H1 (cell line): ENCODE measurements at regions not wholly inside any gene's neighbourhood (a gene's known extent, or its start where the extent isn't known, plus 50 kb on each side); places are given as distances from the start of the nearest gene placed in this dataset.
"Not testable (repeated sequence)": the region's sequence is repeated elsewhere in the genome, so short reads cannot be mapped to it uniquely, and the experiment has no call there.

Experiments used
- CTCF ChIA-PET: fragments of 300-600 bp; sonication (Branson Sonifier 250); formaldehyde crosslinking; loops from one replicate; lab custom pipeline; 2021; ENCODE audit not compliant: partially characterized antibody; lab: Charles Lee
- POLR2A ChIA-PET: fragments of 300-600 bp; sonication (Branson Sonifier 250); formaldehyde crosslinking; loops from one replicate; lab custom pipeline; 2021; ENCODE audit warnings: inconsistent platforms; ENCODE audit not compliant: partially characterized antibody; lab: Charles Lee
- DNase-seq, 2 experiments: peaks; one replicate each; pipeline versions ENCODE4 v3.0.0 to v3.0.0-alpha.2; 2010 to 2022; ENCODE audit warnings: low spot score in 2 of 2, low read depth in 1 of 2, mixed read lengths in 1 of 2
- FAIRE-seq: peaks from 2 replicates; lab custom pipeline; 2011; peaks lifted over from hg19 to GRCh38; lab: Jason Lieb, UNC
- H2AFZ ChIP-seq: 2 replicates; pipeline ENCODE4 v1.8.1; 2012; ENCODE audit warnings: low read length, inconsistent platforms
- H2AK5ac ChIP-seq: 2 replicates; pipeline ENCODE4 v1.6.1; 2013; ENCODE audit warnings: low read depth, low read length
- H2BK120ac ChIP-seq: replicated peaks from 2 replicates; pipeline ENCODE3; 2013; ENCODE audit warnings: low read depth, low read length, inconsistent platforms
- H2BK12ac ChIP-seq: 2 replicates; pipeline ENCODE4 v1.6.1; 2013; ENCODE audit warnings: low read depth, low read length
- H2BK15ac ChIP-seq: 2 replicates; pipeline ENCODE4 v1.6.1; 2013; ENCODE audit warnings: low read length
- H2BK20ac ChIP-seq: 2 replicates; pipeline ENCODE4 v1.6.1; 2013; ENCODE audit warnings: low read length
- H2BK5ac ChIP-seq: 2 replicates; pipeline ENCODE4 v1.6.1; 2013; ENCODE audit warnings: low read depth, low read length
- H3K14ac ChIP-seq: 2 replicates; pipeline ENCODE4 v1.6.1; 2013; ENCODE audit warnings: inconsistent platforms; ENCODE audit not compliant: insufficient read length
- H3K18ac ChIP-seq: 2 replicates; pipeline ENCODE4 v1.6.1; 2013; ENCODE audit warnings: low read length; ENCODE audit errors: extremely low read depth
- H3K23ac ChIP-seq: 2 replicates; pipeline ENCODE4 v1.6.1; 2013; ENCODE audit warnings: inconsistent platforms; ENCODE audit not compliant: insufficient read length
- H3K23me2 ChIP-seq: 2 replicates; pipeline ENCODE4 v1.6.1; 2013; ENCODE audit warnings: low read depth, low read length
- H3K27ac ChIP-seq: 2 replicates; pipeline ENCODE4 v1.6.1; 2011; ENCODE audit warnings: low read depth, low read length, inconsistent platforms
- H3K27me3 ChIP-seq, 4 experiments: replicated peaks in 1 of 4; 1 replicate in 1 of 4; 2 replicates in 3 of 4; pipeline versions ENCODE4 v1.6.1 to v1.8.1; 2011 to 2013; ENCODE audit warnings: low read length in 3 of 4, mild to moderate bottlenecking in 3 of 4, inconsistent platforms in 2 of 4, mixed read lengths in 2 of 4, moderate library complexity in 1 of 4; ENCODE audit not compliant: control insufficient read depth in 3 of 4, insufficient read depth in 3 of 4; ENCODE audit errors: extremely low read depth in 1 of 4
- H3K36me3 ChIP-seq, 4 experiments: 2 replicates each; pipeline versions ENCODE4 v1.6.1 to v1.8.1; 2011 to 2013; ENCODE audit warnings: mild to moderate bottlenecking in 4 of 4, low read length in 3 of 4, moderate library complexity in 2 of 4, control low read depth in 1 of 4, inconsistent platforms in 1 of 4; ENCODE audit not compliant: insufficient read depth in 4 of 4, control insufficient read depth in 2 of 4
- H3K4ac ChIP-seq: replicated peaks from 2 replicates; pipeline ENCODE3; 2013; ENCODE audit warnings: low read length, low read depth, mixed read lengths, inconsistent platforms; ENCODE audit not compliant: insufficient read length
- H3K4me1 ChIP-seq, 4 experiments: replicated peaks in 1 of 4; 1 replicate in 1 of 4; 2 replicates in 3 of 4; pipeline versions ENCODE4 v1.6.1 to v1.8.1; 2011 to 2013; ENCODE audit warnings: low read length in 3 of 4, inconsistent platforms in 2 of 4, mixed read lengths in 1 of 4; ENCODE audit not compliant: insufficient read depth in 4 of 4, control insufficient read depth in 3 of 4
- H3K4me2 ChIP-seq, 2 experiments: 2 replicates each; pipeline versions ENCODE4 v1.6.1 to v1.8.1; 2011 to 2013; ENCODE audit warnings: low read depth in 2 of 2, low read length in 2 of 2, control low read depth in 1 of 2, inconsistent platforms in 1 of 2, mild to moderate bottlenecking in 1 of 2; ENCODE audit not compliant: insufficient read depth in 1 of 2
- H3K4me3 ChIP-seq, 4 experiments: fragments of 200-600, 300-600 bp in 1 of 4; sonication (generic), shearing (Covaris generic), sonication (Bioruptor Twin) in 1 of 4; 2 replicates each; pipeline versions ENCODE4 v1.5.1 to v1.8.1; 2011 to 2016; ENCODE audit warnings: low read length in 4 of 4, low read depth in 3 of 4, control low read depth in 2 of 4, inconsistent platforms in 2 of 4, mild to moderate bottlenecking in 2 of 4, mixed read lengths in 1 of 4, moderate library complexity in 1 of 4; ENCODE audit not compliant: insufficient read depth in 2 of 4; ENCODE audit errors: extremely low read depth in 1 of 4
- H3K56ac ChIP-seq: replicated peaks from 2 replicates; pipeline ENCODE3; 2013; ENCODE audit warnings: low read depth, mild to moderate bottlenecking, mixed read lengths, low read length, inconsistent platforms; ENCODE audit not compliant: insufficient read length
- H3K79me1 ChIP-seq: 2 replicates; pipeline ENCODE4 v1.6.1; 2013; ENCODE audit warnings: low read depth, low read length, control low read depth
- H3K79me2 ChIP-seq, 2 experiments: 2 replicates each; pipeline versions ENCODE4 v1.6.1 to v1.8.1; 2012 to 2013; ENCODE audit warnings: low read length in 2 of 2, mild to moderate bottlenecking in 2 of 2, inconsistent platforms in 1 of 2; ENCODE audit not compliant: insufficient read depth in 2 of 2, control insufficient read depth in 1 of 2
- H3K9ac ChIP-seq, 4 experiments: replicated peaks in 1 of 4; 1 replicate in 1 of 4; 2 replicates in 3 of 4; pipeline versions ENCODE4 v1.6.1 to v1.8.1; 2011 to 2013; ENCODE audit warnings: low read depth in 3 of 4, low read length in 3 of 4, control low read depth in 2 of 4, mild to moderate bottlenecking in 2 of 4, moderate library complexity in 2 of 4, inconsistent platforms in 1 of 4; ENCODE audit errors: extremely low read depth in 1 of 4
- H3K9me3 ChIP-seq, 2 experiments: 2 replicates each; pipeline versions ENCODE4 v1.6.1 to v1.8.1; 2012 to 2013; ENCODE audit warnings: mild to moderate bottlenecking in 2 of 2, moderate library complexity in 2 of 2, control low read depth in 1 of 2, inconsistent platforms in 1 of 2, low read depth in 1 of 2, low read length in 1 of 2, mixed read lengths in 1 of 2; ENCODE audit not compliant: insufficient read depth in 2 of 2
- H4K20me1 ChIP-seq, 2 experiments: replicated peaks in 1 of 2; 2 replicates each; pipeline versions ENCODE3 to v1.8.1; 2011 to 2013; ENCODE audit warnings: inconsistent platforms in 2 of 2, low read length in 2 of 2, mild to moderate bottlenecking in 1 of 2; ENCODE audit not compliant: insufficient read depth in 2 of 2, control insufficient read depth in 1 of 2
- H4K5ac ChIP-seq: 2 replicates; pipeline ENCODE4 v1.6.1; 2013; ENCODE audit warnings: low read length, low read depth, mixed read lengths, inconsistent platforms; ENCODE audit not compliant: insufficient read length
- H4K8ac ChIP-seq: 2 replicates; pipeline ENCODE4 v1.8.0; 2013; ENCODE audit warnings: mild to moderate bottlenecking, moderate library complexity, low read length, inconsistent platforms; ENCODE audit not compliant: insufficient read depth; ENCODE audit errors: extremely low read depth
- H4K91ac ChIP-seq: replicated peaks from 2 replicates; pipeline ENCODE3; 2013; ENCODE audit warnings: low read length, mixed read lengths, inconsistent platforms; ENCODE audit not compliant: insufficient read length
- CBX5 ChIP-seq: fragments of 300-800, 300-1000 bp; sonication (generic); IDR thresholded peaks from 2 replicates; pipeline ENCODE4 v1.7.1; 2016; ENCODE audit warnings: antibody characterized with exemption, low read length, low read depth
- CTCF ChIP-seq, 3 experiments: IDR thresholded peaks; 1 replicate in 2 of 3; 2 replicates in 1 of 3; pipeline versions ENCODE4 v1.5.1 to v1.6.1; 2011; ENCODE audit warnings: low read length in 3 of 3, mild to moderate bottlenecking in 3 of 3, inconsistent platforms in 2 of 3, low read depth in 1 of 3, moderate library complexity in 1 of 3; ENCODE audit not compliant: insufficient read depth in 1 of 3; ENCODE audit errors: control extremely low read depth in 1 of 3
- POLR2A ChIP-seq, 2 experiments: IDR thresholded peaks; 1 replicate in 1 of 2; 2 replicates in 1 of 2; pipeline ENCODE4 v1.6.1; 2011; ENCODE audit warnings: low read depth in 2 of 2, low read length in 2 of 2, mild to moderate bottlenecking in 2 of 2; ENCODE audit errors: control extremely low read depth in 1 of 2
- SIRT6 ChIP-seq: IDR thresholded peaks from one replicate; pipeline ENCODE4 v1.7.1; 2012; ENCODE audit warnings: low read length, inconsistent platforms
- WGBS, 2 experiments: shearing (Covaris generic) in 1 of 2; methylation state at CpG; one replicate each; pipeline versions ENCODE4 v1.1.6 to v1.1.7; 2013 to 2015; ENCODE audit warnings: low lambda C conversion rate in 2 of 2, mixed read lengths in 2 of 2, inconsistent platforms in 1 of 2, low coverage in 1 of 2, missing lambda C conversion rate in 1 of 2; ENCODE audit not compliant: insufficient replicate concordance in 2 of 2, insufficient coverage in 1 of 2, insufficient read length in 1 of 2; ENCODE audit errors: extremely low coverage in 1 of 2, missing lambda C conversion rate in 1 of 2; 5-methylcytosine and 5-hydroxymethylcytosine counted together
- TF ChIP-seq, protein P1 (sequence below): IDR thresholded peaks from 2 replicates; pipeline ENCODE4 v1.6.1; 2012; ENCODE audit warnings: inconsistent platforms

DNA sequence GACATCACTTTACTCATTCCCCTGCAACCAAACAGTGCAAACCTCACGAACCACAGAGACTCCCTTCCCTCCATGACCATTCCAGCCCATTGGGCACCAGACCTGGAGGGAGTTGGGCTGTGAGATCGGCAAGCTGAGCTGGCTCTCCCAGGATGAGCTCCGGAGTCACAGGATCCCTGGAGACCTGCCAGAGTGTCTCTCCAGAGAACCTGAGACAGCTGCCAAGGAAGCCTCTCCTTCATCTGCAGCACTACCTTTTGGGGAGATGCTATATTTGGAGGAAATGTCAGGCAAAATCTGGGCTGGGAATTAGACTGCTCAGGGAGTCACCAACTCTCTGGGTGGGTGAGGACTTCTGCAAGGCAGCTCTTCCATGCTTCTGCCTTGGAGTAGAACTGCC lies 417.4 kb downstream of the TNS1 start (continued):
- TF ChIP-seq SIRT6 (no peak), CBX5 (no peak), CTCF (IDR thresholded peaks at IDR 0.05; ENCODE audit: control extremely low read depth in 1 of 3, insufficient read depth in 1 of 3, low read depth in 1 of 3, low read length in 3 of 3) (no peak), POLR2A (IDR thresholded peaks at IDR 0.05; ENCODE audit: control extremely low read depth in 1 of 2, low read depth in 2 of 2, low read length in 2 of 2) (no peak)
- TF ChIP-seq, protein P1, sequence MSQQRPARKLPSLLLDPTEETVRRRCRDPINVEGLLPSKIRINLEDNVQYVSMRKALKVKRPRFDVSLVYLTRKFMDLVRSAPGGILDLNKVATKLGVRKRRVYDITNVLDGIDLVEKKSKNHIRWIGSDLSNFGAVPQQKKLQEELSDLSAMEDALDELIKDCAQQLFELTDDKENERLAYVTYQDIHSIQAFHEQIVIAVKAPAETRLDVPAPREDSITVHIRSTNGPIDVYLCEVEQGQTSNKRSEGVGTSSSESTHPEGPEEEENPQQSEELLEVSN: no peak

GRCh38 chr2:217580407-217580806 lies 422.4 kb downstream of the TNS1 start:
- H3K14ac ChIP-seq, H3K27ac ChIP-seq, H2BK120ac ChIP-seq, H3K4me3 ChIP-seq, H2BK5ac ChIP-seq, H3K27me3 ChIP-seq, H2BK15ac ChIP-seq, FAIRE-seq, H3K9ac ChIP-seq, H3K4me2 ChIP-seq, H2AFZ ChIP-seq, H3K9me3 ChIP-seq, POLR2A ChIA-PET, H4K8ac ChIP-seq, H3K23ac ChIP-seq, H3K36me3 ChIP-seq, H3K4me1 ChIP-seq, H4K20me1 ChIP-seq, H3K4ac ChIP-seq, H3K18ac ChIP-seq, H3K79me1 ChIP-seq, H3K79me2 ChIP-seq, H4K5ac ChIP-seq, H2BK20ac ChIP-seq, DNase-seq, H4K91ac ChIP-seq, H2BK12ac ChIP-seq, CTCF ChIA-PET, H3K56ac ChIP-seq, H2AK5ac ChIP-seq, H3K23me2 ChIP-seq: not testable (repeated sequence)
- WGBS, 2 experiments: 100% methylated on average over 1 of the region's 1 CpG; no CpG with 5 or more reads in 1 of the 2 experiments
